ENCODE measurements at regions not wholly inside any gene's neighbourhood (a gene's known extent, or its start where the extent isn't known, plus 50 kb on each side); places are given as distances from the start of the nearest gene placed in this dataset.

DNA sequence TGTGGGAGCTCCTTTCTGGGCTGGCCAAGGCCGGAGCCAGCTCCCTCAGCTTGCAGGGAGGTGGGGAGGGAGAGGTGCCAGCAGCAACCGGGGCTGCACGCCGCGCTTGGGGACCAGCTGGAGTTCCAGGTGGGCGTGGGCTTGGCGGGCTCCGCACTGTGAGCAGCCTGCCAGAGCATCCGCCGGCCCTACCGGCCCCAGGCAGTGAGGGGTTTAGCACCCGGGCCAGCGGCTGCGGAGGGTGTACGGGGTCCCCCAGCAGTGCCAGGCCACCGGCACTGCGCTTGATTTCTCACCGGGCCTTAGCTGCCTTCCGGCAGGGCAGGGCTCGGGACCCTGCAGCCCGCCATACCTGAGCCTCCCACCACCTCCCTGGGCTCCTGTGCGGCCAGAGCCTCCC lies 651.0 kb upstream of the ARPP21 start:
- 92% methylated on average over 2 of the region's 22 CpGs; no CpG with 5 or more reads in 1 of the 2 donors for WGBS, 2 donors
- H3K27ac ChIP-seq = no peak overlapping the region
- no peak overlapping the region for H3K4me3 ChIP-seq
- H3K27me3 ChIP-seq = no peaks in the 10 kb centered on the region
- H3K9me3 ChIP-seq = no peaks in the 10 kb centered on the region
- DNase-seq = no peak
- intact Hi-C loops (cut with DNase I) = no loop called here
- TF ChIP-seq POLR2A (IDR thresholded peaks at IDR 0.05) (no peak), CTCF (IDR thresholded peaks at IDR 0.05) (no peak)
- H3K4me1 ChIP-seq = no peaks in the 10 kb centered on the region
- H3K36me3 ChIP-seq = no peaks in the 10 kb centered on the region

DNA sequence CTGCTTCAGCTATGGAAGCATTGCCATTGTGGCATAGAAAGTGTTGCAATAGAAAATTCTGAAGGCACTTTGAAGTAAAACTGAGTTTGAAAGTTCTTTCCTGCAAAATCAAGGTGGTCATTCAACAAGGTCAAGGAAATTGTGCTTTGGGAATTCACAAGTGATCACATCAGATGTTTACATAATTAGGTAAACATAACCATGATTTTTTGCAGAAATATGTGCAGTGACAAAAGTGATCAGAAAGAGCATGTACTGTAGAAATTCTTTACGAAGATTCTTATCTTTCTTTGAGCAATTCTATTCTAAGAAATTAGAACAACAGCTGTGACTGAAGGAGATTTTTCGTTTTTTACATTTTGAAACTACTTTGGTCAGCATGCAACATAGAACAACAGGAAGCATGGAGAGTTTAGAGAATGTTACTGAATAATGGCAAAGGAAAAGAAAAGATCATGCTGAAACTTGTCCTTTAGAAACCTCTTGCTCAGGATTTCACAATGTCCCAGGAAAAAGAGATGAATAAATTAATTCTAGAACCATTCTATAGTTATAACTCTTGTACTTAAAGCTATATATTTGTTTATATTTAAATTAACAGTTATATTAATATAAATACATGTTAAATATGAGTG lies 643.4 kb upstream of the ARPP21 start:
- Histone ChIP-seq H3K27ac (no peak overlapping the region), H3K4me3 (no peak overlapping the region), H3K4me1 (no peaks in the 10 kb centered on the region), H3K36me3 (no peaks in the 10 kb centered on the region), H3K9me3 (no peaks in the 10 kb centered on the region), H3K27me3 (no peaks in the 10 kb centered on the region)
- no peak for DNase-seq
- no peak for TF ChIP-seq CTCF (IDR thresholded peaks at IDR 0.05)
- no peak for TF ChIP-seq POLR2A (IDR thresholded peaks at IDR 0.05)
- intact Hi-C loops (cut with DNase I) = no loop called here
- 33 to 39% methylated on average over 2 of the region's 2 CpGs for WGBS, 2 donors

GRCh38 chr3:34998902-34999301 lies 640.4 kb upstream of the ARPP21 start:
- DNase-seq = no peak
- no peak overlapping the region for H3K27ac ChIP-seq
- no peaks in the 10 kb centered on the region for H3K36me3 ChIP-seq
- no peak for TF ChIP-seq CTCF (IDR thresholded peaks at IDR 0.05)
- TF ChIP-seq POLR2A (IDR thresholded peaks at IDR 0.05) = no peak
- H3K4me1 ChIP-seq = no peaks in the 10 kb centered on the region
- no peaks in the 10 kb centered on the region for H3K9me3 ChIP-seq
- no peak overlapping the region for H3K4me3 ChIP-seq
- intact Hi-C loops (cut with DNase I) = no loop called here
- H3K27me3 ChIP-seq = no peaks in the 10 kb centered on the region
- WGBS, 2 donors = 44 to 55% methylated on average over 2 of the region's 2 CpGs

DNA sequence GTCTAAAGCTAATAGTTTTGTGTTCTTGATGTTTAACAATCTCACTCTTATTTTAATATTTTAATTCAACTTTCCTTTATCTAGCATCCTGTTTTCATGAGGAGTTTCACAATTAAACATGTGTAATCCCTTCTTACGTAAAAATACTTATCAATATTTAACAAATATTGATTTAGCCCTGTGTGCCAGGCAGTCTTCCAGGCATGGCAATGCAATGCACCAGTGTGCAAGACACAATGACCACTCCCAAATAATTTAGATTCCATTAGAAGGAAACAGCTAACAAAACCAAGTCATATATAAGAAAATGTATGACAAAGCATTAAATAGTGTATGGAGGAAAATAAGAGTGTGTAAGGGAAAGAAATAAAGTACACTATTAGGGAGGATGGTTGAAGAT lies 627.1 kb upstream of the ARPP21 start:
- H3K9me3 ChIP-seq = peaks cover 0 to 4% (median 0%) of the 10 kb centered on the region in 3 donors
- intact Hi-C loops (cut with DNase I) = no loop called here
- no peak overlapping the region for H3K4me3 ChIP-seq
- H3K4me1 ChIP-seq = no peaks in the 10 kb centered on the region
- TF ChIP-seq POLR2A (IDR thresholded peaks at IDR 0.05) (no peak), CTCF (IDR thresholded peaks at IDR 0.05) (no peak)
- no peaks in the 10 kb centered on the region for H3K27me3 ChIP-seq
- no peak for DNase-seq
- WGBS, 2 donors = 65 to 86% methylated on average over 1 of the region's 1 CpG
- H3K27ac ChIP-seq = no peak overlapping the region
- no peaks in the 10 kb centered on the region for H3K36me3 ChIP-seq

GRCh38 chr3:35028157-35028556 lies 611.2 kb upstream of the ARPP21 start:
- Histone ChIP-seq H3K36me3 (no peaks in the 10 kb centered on the region), H3K4me3 (no peak overlapping the region), H3K27ac (no peak overlapping the region), H3K9me3 (peaks cover 0 to 12% (median 11%) of the 10 kb centered on the region in 3 donors), H3K4me1 (no peaks in the 10 kb centered on the region), H3K27me3 (no peaks in the 10 kb centered on the region)
- intact Hi-C loops (cut with DNase I) = no loop called here
- WGBS, 2 donors = 64 to 72% methylated on average over 2 of the region's 2 CpGs
- TF ChIP-seq POLR2A (IDR thresholded peaks at IDR 0.05) = no peak
- no peak for TF ChIP-seq CTCF (IDR thresholded peaks at IDR 0.05)
- DNase-seq = no peak

Data from esophagus squamous epithelium (tissue), 5 donors.